Activated naive CD4-positive, alpha-beta T cell treated with anti-CD3 and anti-CD28 coated beads for 36 hours (primary cell): ENCODE measurements at regions not wholly inside any gene's neighbourhood (a gene's known extent, or its start where the extent isn't known, plus 50 kb on each side); places are given as distances from the start of the nearest gene placed in this dataset.
A peak's percentile ranks its signal among the peaks of the same experiment; 100 is the strongest.

Experiments
- CTCF ChIA-PET: fragments of 350-600 bp; sonication (Branson Sonifier 250); formaldehyde crosslinking; loops from one replicate; lab custom pipeline; 2021; ENCODE audit warnings: antibody characterized with exemption; lab: Charles Lee
- DNase-seq: peaks from one replicate; pipeline ENCODE4 v3.0.0-alpha.2; 2020
- H3K27ac Mint-ChIP-seq: one replicate; pipeline ENCODE4 v1.8.0; 2021; ENCODE audit warnings: mild to moderate bottlenecking, mixed read lengths
- H3K27me3 Mint-ChIP-seq: one replicate; pipeline ENCODE4 v1.8.0; 2021; ENCODE audit warnings: low read depth, mixed read lengths
- H3K36me3 Mint-ChIP-seq: one replicate; pipeline ENCODE4 v1.8.0; 2021; ENCODE audit warnings: low read depth, mixed read lengths
- H3K4me1 Mint-ChIP-seq: one replicate; pipeline ENCODE4 v1.8.0; 2021; ENCODE audit warnings: low read depth, mixed read lengths
- H3K4me3 Mint-ChIP-seq: one replicate; pipeline ENCODE4 v1.8.0; 2021; ENCODE audit warnings: mild to moderate bottlenecking, moderate library complexity, mixed read lengths
- H3K9me3 Mint-ChIP-seq: one replicate; pipeline ENCODE4 v1.8.0; 2021; ENCODE audit warnings: mixed read lengths
- intact Hi-C: fragments of 100-400 bp; cut with micrococcal nuclease; formaldehyde crosslinking; loops from one replicate; pipeline ENCODE4 v1.15.1; 2023

DNA sequence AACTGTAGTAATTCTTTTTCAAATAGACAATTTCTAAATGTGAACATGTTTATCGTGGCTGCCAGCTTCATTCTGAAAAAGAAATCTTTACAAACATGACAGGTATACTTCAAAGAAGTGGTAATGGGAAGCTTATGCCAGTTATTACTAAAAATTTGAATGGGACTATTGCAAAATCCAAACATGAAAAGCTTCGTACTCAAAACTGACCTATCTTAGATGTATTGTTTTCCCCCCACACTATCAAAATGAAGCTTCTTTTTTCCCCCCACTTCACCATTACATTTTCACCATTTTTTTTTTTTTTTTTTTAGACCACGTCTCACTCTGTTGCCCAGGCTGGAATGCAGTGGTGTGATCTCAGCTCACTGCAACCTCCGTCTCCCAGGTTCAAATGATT is 50.4 kb upstream of the SERTAD2 start:
- Mint-ChIP-seq H3K9me3 (peaks cover 10% of the 10 kb centered on the region), H3K36me3 (peaks cover 3% of the 10 kb centered on the region), H3K27me3 (no peaks in the 10 kb centered on the region), H3K27ac (no peak overlapping the region), H3K4me3 (no peak overlapping the region), H3K4me1 (peaks cover 35% of the 10 kb centered on the region)
- DNase-seq = no peak
- intact Hi-C loops = no loop called here
- CTCF ChIA-PET = interaction anchor here (0.6 to 1.7 kb wide), 9 partner anchors 8 to 58 kb away, joined by 3 to 9 read pairs (median 3); partner anchors contain the start of gene SERTAD2

- Mint-ChIP-seq H3K4me1 (peaks cover 26% of the 10 kb centered on the region), H3K27me3 (no peaks in the 10 kb centered on the region), H3K4me3 (no peak overlapping the region), H3K36me3 (peaks cover 3% of the 10 kb centered on the region), H3K9me3 (peaks cover 7% of the 10 kb centered on the region), H3K27ac (no peak overlapping the region)
- intact Hi-C loops = no loop called here
- CTCF ChIA-PET = interaction anchor here (1.2 to 1.7 kb wide), 5 partner anchors 9 to 51 kb away, joined by 3 to 9 read pairs (median 3); partner anchors contain the start of gene SERTAD2
- no peak for DNase-seq
These were observed 51.3 kb upstream of the SERTAD2 start for GRCh38 chr2:64704996-64705395.

DNA sequence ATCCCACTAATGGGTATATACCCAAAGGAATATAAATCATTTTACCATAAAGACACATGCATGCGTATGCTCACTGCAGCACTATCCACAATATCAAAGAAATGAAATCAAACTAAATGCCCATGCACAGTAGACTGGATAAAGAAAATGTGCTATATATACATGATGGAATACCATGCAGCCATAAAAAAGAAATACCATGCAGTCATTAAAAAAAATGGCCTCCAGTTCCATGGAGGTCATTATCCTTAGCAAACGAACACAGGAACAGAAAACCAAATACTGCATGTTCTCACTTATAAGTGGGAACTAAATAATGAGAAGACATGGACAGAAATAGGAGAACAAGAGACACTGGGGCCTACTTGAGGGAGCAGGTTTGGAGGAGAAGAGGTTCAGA is 53.6 kb upstream of the SERTAD2 start:
- intact Hi-C loops = no loop called here
- CTCF ChIA-PET = no interaction called here
- no peak overlapping the region for H3K27ac Mint-ChIP-seq
- H3K4me3 Mint-ChIP-seq = no peak overlapping the region
- H3K27me3 Mint-ChIP-seq = no peaks in the 10 kb centered on the region
- H3K36me3 Mint-ChIP-seq = peaks cover 3% of the 10 kb centered on the region
- DNase-seq = no peak
- H3K9me3 Mint-ChIP-seq = peaks cover 7% of the 10 kb centered on the region
- H3K4me1 Mint-ChIP-seq = peaks cover 29% of the 10 kb centered on the region

DNA sequence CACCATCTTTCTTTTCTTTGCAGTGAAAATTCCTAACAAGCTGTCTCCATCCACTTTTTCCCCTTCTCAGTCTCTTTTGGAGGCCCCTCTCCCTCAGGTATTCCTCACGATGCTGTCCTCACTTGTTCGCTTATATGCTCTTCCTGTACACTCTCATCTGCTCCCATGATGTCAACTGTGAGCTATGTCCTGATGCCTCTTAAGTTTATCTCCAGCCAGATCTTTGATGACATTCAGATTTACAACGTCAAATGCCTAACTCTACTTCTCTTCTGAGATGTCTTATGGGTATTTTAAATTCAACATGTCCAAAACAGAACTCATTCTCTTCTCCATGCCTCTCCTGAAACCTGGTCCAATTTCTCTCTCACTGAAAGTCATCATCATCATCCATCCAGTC is 55.1 kb upstream of the SERTAD2 start:
- Mint-ChIP-seq H3K4me1 (peaks cover 31% of the 10 kb centered on the region), H3K36me3 (peaks cover 3% of the 10 kb centered on the region), H3K27ac (no peak overlapping the region), H3K9me3 (peaks cover 7% of the 10 kb centered on the region), H3K4me3 (no peak overlapping the region), H3K27me3 (no peaks in the 10 kb centered on the region)
- CTCF ChIA-PET = no interaction called here
- DNase-seq = no peak
- intact Hi-C loops = no loop called here

DNA sequence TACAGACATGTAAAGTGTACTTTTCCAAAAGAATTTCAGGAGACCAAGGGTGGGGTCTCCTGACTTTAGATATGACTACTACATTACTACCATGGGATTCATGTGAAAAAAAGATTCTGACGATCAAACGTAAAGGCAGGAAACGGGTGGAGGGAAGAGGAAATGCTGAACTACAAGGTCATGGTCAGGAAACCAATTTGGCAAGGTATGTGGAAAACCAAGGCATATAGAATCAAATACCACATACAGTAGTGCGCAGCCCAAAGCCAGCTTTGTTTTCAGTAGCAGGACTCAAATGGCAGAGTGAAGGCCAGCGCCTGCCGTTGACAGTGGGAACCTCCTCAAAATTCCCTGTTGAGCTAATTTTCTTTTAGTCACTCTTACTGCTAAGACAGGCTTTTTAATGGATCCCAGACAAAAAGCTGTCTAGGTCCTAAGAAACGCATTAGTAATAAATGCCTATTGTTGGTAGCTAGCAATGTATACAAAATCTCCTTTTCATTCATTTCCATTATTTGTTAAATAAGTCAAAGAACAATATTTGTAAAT is 57.6 kb upstream of the SERTAD2 start:
- Mint-ChIP-seq H3K4me1 (peaks cover 16% of the 10 kb centered on the region), H3K4me3 (no peak overlapping the region), H3K36me3 (peaks cover 3% of the 10 kb centered on the region), H3K27ac (no peak overlapping the region), H3K27me3 (no peaks in the 10 kb centered on the region), H3K9me3 (peaks cover 7% of the 10 kb centered on the region)
- intact Hi-C loops = no loop called here
- CTCF ChIA-PET = interaction anchor here (0.7 to 1.2 kb wide), 2 partner anchors 16 to 69 kb away, joined by 3 to 4 read pairs; no protein-coding TSS in a partner anchor
- no peak for DNase-seq

DNA sequence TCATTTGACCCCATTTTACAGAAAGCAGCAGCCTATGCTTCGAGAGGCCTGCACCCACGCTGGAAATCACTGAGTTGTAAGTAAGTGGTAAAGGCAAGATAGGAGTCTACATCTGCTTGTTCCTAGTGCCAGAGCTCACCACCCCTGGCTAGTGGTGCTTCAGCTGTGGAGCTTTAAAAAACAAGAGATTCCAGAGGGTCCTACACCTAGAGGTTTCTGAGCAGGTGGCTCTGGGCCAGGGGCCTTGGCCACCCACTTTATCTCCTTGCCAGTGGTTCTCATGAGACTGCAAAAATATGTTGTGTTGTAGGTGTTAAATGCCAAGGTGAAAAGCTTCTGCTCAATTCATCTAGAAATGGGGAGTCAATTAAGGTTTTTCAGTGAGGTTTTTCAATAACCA is 60.0 kb upstream of the SERTAD2 start:
- intact Hi-C loops = no loop called here
- H3K36me3 Mint-ChIP-seq = no peaks in the 10 kb centered on the region

GRCh38 chr2:64716569-64716968 is 62.9 kb upstream of the SERTAD2 start:
- no peaks in the 10 kb centered on the region for H3K36me3 Mint-ChIP-seq
- DNase-seq = no peak
- H3K4me3 Mint-ChIP-seq = no peak overlapping the region
- intact Hi-C loops = no loop called here
- CTCF ChIA-PET = no interaction called here
- H3K27ac Mint-ChIP-seq = no peak overlapping the region
- peaks cover 12% of the 10 kb centered on the region for H3K4me1 Mint-ChIP-seq
- H3K27me3 Mint-ChIP-seq = no peaks in the 10 kb centered on the region
- H3K9me3 Mint-ChIP-seq = no peaks in the 10 kb centered on the region

More for the DNA sequence above, 60.0 kb upstream of the SERTAD2 start:
- no peaks in the 10 kb centered on the region for H3K9me3 Mint-ChIP-seq
- no peak overlapping the region for H3K27ac Mint-ChIP-seq
- no peaks in the 10 kb centered on the region for H3K27me3 Mint-ChIP-seq
- H3K4me1 Mint-ChIP-seq = peaks cover 18% of the 10 kb centered on the region
- CTCF ChIA-PET = interaction anchor here (0.7 to 1.4 kb wide), 4 partner anchors 58 to 1253 kb away, joined by 3 to 4 read pairs (median 3); partner anchors contain the start of gene AFTPH
- no peak for DNase-seq
- no peak overlapping the region for H3K4me3 Mint-ChIP-seq

GRCh38 chr2:64718250-64718885 is 64.7 kb upstream of the SERTAD2 start:
- Mint-ChIP-seq H3K27ac (no peak overlapping the region), H3K36me3 (no peaks in the 10 kb centered on the region), H3K27me3 (no peaks in the 10 kb centered on the region), H3K4me3 (no peak overlapping the region), H3K4me1 (peaks cover 9% of the 10 kb centered on the region), H3K9me3 (no peaks in the 10 kb centered on the region)
- intact Hi-C loops = no loop called here
- CTCF ChIA-PET = interaction anchor here (1.4 to 1.6 kb wide), 2 partner anchors 10 to 14 kb away, joined by 4 read pairs; no protein-coding TSS in a partner anchor
- DNase-seq = no peak

GRCh38 chr2:64720535-64721319 is 67.0 kb upstream of the SERTAD2 start:
- peak overlapping the region; percentile 39 for H3K4me3 Mint-ChIP-seq
- H3K4me1 Mint-ChIP-seq = peaks cover 15% of the 10 kb centered on the region
- no peaks in the 10 kb centered on the region for H3K27me3 Mint-ChIP-seq
- CTCF ChIA-PET = interaction anchor here (0.9 to 1.6 kb wide), 4 partner anchors 28 to 198 kb away, joined by 3 to 4 read pairs (median 4); no protein-coding TSS in a partner anchor
- H3K27ac Mint-ChIP-seq = no peak overlapping the region
- H3K36me3 Mint-ChIP-seq = no peaks in the 10 kb centered on the region
- DNase-seq = no peak
- no peaks in the 10 kb centered on the region for H3K9me3 Mint-ChIP-seq
- intact Hi-C loops = no loop called here

GRCh38 chr2:64721320-64721623 is 67.6 kb upstream of the SERTAD2 start:
- H3K4me3 Mint-ChIP-seq = peak overlapping the region; percentile 39
- peaks cover 18% of the 10 kb centered on the region for H3K4me1 Mint-ChIP-seq
- no peaks in the 10 kb centered on the region for H3K27me3 Mint-ChIP-seq
- intact Hi-C loops = no loop called here
- no peaks in the 10 kb centered on the region for H3K36me3 Mint-ChIP-seq
- CTCF ChIA-PET = interaction anchor here (0.9 to 1.6 kb wide), 4 partner anchors 28 to 75 kb away, joined by 4 to 5 read pairs (median 4); no protein-coding TSS in a partner anchor
- H3K9me3 Mint-ChIP-seq = no peaks in the 10 kb centered on the region
- no peak for DNase-seq
- H3K27ac Mint-ChIP-seq = no peak overlapping the region

DNA sequence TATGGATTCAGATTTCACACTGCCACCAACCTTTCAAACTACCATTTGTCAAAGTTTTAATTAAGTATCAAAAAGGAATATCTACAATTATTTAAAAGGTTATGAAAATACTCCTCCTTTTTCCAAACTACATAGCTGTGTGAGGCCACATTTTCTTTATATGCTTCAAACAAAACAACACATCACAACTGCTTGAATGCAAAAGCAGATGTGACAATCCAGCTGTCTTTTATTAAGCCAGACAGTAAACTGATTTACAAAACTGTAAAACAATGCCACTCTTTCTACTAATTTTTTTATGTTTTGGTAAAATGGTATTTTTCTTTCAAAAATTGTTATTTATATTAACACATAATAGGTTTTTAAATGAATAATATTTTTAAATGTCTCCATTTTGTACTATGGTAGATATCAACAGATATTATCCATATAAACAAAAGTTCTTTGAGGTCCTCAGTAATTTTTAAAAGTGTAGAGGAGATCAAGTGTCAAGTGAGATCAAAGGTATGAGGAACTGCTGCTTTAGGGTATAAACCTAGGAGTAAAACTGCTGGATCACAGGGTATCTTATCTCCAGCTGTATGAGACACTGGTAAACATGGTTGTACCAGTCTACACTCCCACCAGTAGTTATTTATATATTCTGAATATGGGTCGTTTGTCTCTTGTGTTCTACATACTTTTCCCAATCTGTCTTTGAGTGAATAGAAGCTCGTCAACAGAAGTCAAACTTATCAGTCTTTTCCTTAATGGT is 68.8 kb upstream of the SERTAD2 start:
- H3K27me3 Mint-ChIP-seq = no peaks in the 10 kb centered on the region
- H3K4me3 Mint-ChIP-seq = no peak overlapping the region
- H3K9me3 Mint-ChIP-seq = no peaks in the 10 kb centered on the region
- CTCF ChIA-PET = interaction anchor here (0.9 kb wide), 2 partner anchors 76 kb away, joined by 3 to 5 read pairs; no protein-coding TSS in a partner anchor
- H3K27ac Mint-ChIP-seq = no peak overlapping the region
- H3K36me3 Mint-ChIP-seq = no peaks in the 10 kb centered on the region
- DNase-seq = no peak
- peaks cover 30% of the 10 kb centered on the region for H3K4me1 Mint-ChIP-seq
- intact Hi-C loops = no loop called here
